OCI-LY3 (cell line): ENCODE measurements at regions not wholly inside any gene's neighbourhood (a gene's known extent, or its start where the extent isn't known, plus 50 kb on each side); places are given as distances from the start of the nearest gene placed in this dataset.

Experiments
- H2AFZ ChIP-seq: fragments of 200-600, 300-600 bp; shearing (Covaris generic); 2 replicates; pipeline ENCODE4 v1.6.0; 2014; ENCODE audit warnings: antibody characterized with exemption, low read depth, low read length
- H3K27ac ChIP-seq: fragments of 200-600, 300-600 bp; sonication (generic); 2 replicates; pipeline ENCODE4 v1.5.1; 2014; ENCODE audit warnings: mild to moderate bottlenecking, low read length, moderate library complexity, mixed read lengths
- H3K27me3 ChIP-seq: fragments of 200-600, 300-600 bp; sonication (generic); 2 replicates; pipeline ENCODE4 v1.6.1; 2014; ENCODE audit warnings: low read depth, low read length, mixed read lengths
- H3K36me3 ChIP-seq: fragments of 200-600, 300-600 bp; sonication (generic); replicated peaks from 2 replicates; pipeline ENCODE3; 2014; ENCODE audit warnings: low read depth, low read length, mixed read lengths
- H3K4me1 ChIP-seq: fragments of 300-600, 200-600 bp; sonication (generic); 2 replicates; pipeline ENCODE4 v1.6.1; 2014; ENCODE audit warnings: low read length, mixed read lengths
- H3K4me2 ChIP-seq: fragments of 200-600, 300-600 bp; sonication (generic); 2 replicates; pipeline ENCODE4 v1.6.1; 2014; ENCODE audit warnings: low read length, mixed read lengths
- H3K4me3 ChIP-seq: fragments of 300-600, 200-600 bp; sonication (generic); 2 replicates; pipeline ENCODE4 v1.5.1; 2014; ENCODE audit warnings: antibody characterized with exemption, mild to moderate bottlenecking, low read length, moderate library complexity
- H3K79me2 ChIP-seq: fragments of 300-600, 200-600 bp; shearing (Covaris generic); 2 replicates; pipeline ENCODE4 v1.6.1; 2014; ENCODE audit warnings: mild to moderate bottlenecking, low read length, mixed read lengths
- H3K9ac ChIP-seq: fragments of 300-600, 200-600 bp; shearing (Covaris generic); 2 replicates; pipeline ENCODE4 v1.6.0; 2014; ENCODE audit warnings: mild to moderate bottlenecking, low read length, moderate library complexity
- H3K9me3 ChIP-seq: fragments of 200-600, 300-600 bp; shearing (Covaris generic); 2 replicates; pipeline ENCODE4 v1.6.1; 2014; ENCODE audit warnings: low read length, mixed read lengths; ENCODE audit not compliant: insufficient read depth
- H4K20me1 ChIP-seq: fragments of 200-600, 300-600 bp; sonication (generic); 2 replicates; pipeline ENCODE4 v1.6.1; 2016; ENCODE audit warnings: low read length, mixed read lengths; ENCODE audit not compliant: insufficient read depth
- EZH2phosphoT487 ChIP-seq: fragments of 200-600 bp; shearing (Covaris generic); IDR thresholded peaks from 2 replicates; pipeline ENCODE4 v1.6.1; 2018; ENCODE audit warnings: antibody characterized with exemption, mixed run types, low read depth
- TF ChIP-seq, protein P1 (sequence below): fragments of 200-600, 300-600 bp; sonication (generic); IDR thresholded peaks from 2 replicates; pipeline ENCODE4 v1.5.1; 2014; ENCODE audit warnings: antibody characterized with exemption, low read length, low read depth

DNA sequence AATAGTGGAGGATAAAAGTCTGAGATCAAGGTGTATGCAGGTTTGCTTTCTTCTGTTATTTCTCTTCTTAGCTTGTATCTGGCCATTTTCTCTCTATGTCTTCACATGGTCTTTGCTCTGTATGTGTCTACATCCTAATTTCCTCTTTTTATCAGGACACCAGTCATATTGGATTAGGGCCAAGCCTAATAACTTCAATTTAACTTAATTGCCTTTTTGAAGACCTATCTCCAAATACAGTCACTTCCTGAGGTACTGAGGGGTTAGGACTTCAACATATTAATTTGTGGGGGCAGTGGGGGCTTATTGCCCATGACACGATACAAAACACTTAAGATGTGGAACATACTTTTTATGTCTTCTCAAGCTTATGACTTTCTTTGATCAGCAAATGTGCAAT is 632.9 kb upstream of the CELF4 start:
- no peak overlapping the region for H3K4me2 ChIP-seq
- no peak overlapping the region for H2AFZ ChIP-seq
- no peaks in the 10 kb centered on the region for H4K20me1 ChIP-seq
- no peaks in the 10 kb centered on the region for H3K36me3 ChIP-seq
- no peaks in the 10 kb centered on the region for H3K27me3 ChIP-seq
- H3K4me1 ChIP-seq = no peaks in the 10 kb centered on the region
- no peak overlapping the region for H3K4me3 ChIP-seq
- no peak overlapping the region for H3K27ac ChIP-seq
- no peak overlapping the region for H3K9ac ChIP-seq
- TF ChIP-seq EZH2phosphoT487 = no peak
- TF ChIP-seq, protein P1, sequence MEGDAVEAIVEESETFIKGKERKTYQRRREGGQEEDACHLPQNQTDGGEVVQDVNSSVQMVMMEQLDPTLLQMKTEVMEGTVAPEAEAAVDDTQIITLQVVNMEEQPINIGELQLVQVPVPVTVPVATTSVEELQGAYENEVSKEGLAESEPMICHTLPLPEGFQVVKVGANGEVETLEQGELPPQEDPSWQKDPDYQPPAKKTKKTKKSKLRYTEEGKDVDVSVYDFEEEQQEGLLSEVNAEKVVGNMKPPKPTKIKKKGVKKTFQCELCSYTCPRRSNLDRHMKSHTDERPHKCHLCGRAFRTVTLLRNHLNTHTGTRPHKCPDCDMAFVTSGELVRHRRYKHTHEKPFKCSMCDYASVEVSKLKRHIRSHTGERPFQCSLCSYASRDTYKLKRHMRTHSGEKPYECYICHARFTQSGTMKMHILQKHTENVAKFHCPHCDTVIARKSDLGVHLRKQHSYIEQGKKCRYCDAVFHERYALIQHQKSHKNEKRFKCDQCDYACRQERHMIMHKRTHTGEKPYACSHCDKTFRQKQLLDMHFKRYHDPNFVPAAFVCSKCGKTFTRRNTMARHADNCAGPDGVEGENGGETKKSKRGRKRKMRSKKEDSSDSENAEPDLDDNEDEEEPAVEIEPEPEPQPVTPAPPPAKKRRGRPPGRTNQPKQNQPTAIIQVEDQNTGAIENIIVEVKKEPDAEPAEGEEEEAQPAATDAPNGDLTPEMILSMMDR = no peak
- no peaks in the 10 kb centered on the region for H3K79me2 ChIP-seq
- H3K9me3 ChIP-seq = no peaks in the 10 kb centered on the region

DNA sequence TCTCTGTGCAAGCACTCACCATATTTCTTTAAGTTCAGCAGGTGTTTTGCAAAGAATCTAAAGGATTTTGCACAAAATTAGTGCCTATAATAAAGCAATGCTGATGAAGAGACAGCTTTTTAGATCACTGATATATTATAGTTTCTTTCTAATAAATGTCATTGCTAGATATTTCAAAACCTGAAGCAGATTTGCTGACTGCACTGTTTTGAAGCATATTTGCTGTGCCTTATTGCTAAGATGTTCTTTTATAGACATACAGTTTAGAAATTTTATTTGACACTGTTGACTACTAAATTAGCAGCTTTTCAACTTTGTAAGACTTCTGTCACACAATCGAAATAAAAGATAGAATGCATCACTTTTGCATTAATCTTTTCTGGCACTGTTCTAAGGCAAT is 620.9 kb upstream of the CELF4 start:
- Histone ChIP-seq H3K27me3 (no peaks in the 10 kb centered on the region), H3K4me2 (no peak overlapping the region), H3K79me2 (no peaks in the 10 kb centered on the region), H3K4me3 (no peak overlapping the region), H3K9me3 (no peaks in the 10 kb centered on the region), H3K9ac (no peak overlapping the region), H4K20me1 (no peaks in the 10 kb centered on the region), H3K36me3 (no peaks in the 10 kb centered on the region), H3K27ac (no peak overlapping the region), H3K4me1 (no peaks in the 10 kb centered on the region), H2AFZ (no peak overlapping the region)
- TF ChIP-seq EZH2phosphoT487 = no peak
- TF ChIP-seq, protein P1 = no peak

DNA sequence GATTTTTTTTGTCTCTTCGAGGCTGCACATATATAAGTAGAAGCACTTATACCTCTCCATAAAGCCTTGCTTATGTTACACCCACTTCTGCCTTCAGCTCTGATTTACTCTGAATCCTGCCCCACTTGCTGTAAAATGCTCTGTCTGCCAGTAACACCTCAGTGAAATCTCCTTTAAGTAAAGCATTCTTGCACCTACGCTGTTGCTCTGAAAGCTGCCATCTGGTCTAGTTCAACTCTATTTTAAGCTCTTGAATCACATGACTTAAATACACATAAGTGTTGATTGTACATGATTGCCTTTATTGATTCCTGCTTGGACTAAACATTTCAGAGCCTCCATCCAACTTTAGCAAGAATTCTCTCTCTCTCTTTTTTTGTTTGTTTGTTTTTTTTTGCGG is 609.0 kb upstream of the CELF4 start:
- Histone ChIP-seq H3K9me3 (no peaks in the 10 kb centered on the region), H3K4me2 (no peak overlapping the region), H3K4me1 (no peaks in the 10 kb centered on the region), H3K27ac (no peak overlapping the region), H3K36me3 (no peaks in the 10 kb centered on the region), H3K9ac (no peak overlapping the region), H3K4me3 (no peak overlapping the region), H3K27me3 (no peaks in the 10 kb centered on the region), H3K79me2 (no peaks in the 10 kb centered on the region), H4K20me1 (no peaks in the 10 kb centered on the region), H2AFZ (peak overlapping the region; percentile 7; the same call in 1 of the 2 replicates)
- TF ChIP-seq, protein P1 = no peak
- no peak for TF ChIP-seq EZH2phosphoT487

DNA sequence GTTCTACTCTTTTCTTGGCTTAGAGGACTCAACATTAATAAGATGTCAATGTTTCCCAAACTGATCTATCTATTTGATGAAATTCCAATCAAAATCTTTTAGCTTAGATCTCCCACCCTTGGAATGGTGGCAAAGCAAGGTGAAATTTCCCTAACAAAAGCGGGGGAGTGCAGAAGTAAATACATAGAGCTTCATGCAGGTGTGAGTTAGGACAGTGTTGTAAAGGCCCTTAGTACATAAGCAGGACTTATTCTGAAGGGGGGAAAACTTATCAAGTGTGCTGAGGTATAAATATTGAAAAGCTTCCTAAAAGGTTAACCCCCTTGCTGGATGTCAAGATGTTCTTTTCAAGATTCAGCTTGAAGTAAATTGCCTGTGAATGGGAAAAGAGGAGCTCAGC is 608.6 kb upstream of the CELF4 start:
- TF ChIP-seq EZH2phosphoT487 = no peak
- TF ChIP-seq, protein P1 = no peak
- Histone ChIP-seq H3K9ac (no peak overlapping the region), H3K79me2 (no peaks in the 10 kb centered on the region), H4K20me1 (no peaks in the 10 kb centered on the region), H3K27me3 (no peaks in the 10 kb centered on the region), H3K4me3 (no peak overlapping the region), H3K4me1 (no peaks in the 10 kb centered on the region), H3K36me3 (no peaks in the 10 kb centered on the region), H2AFZ (0 out of 2 replicates have a peak overlapping the region, but pooled peaks have one; percentile 7), H3K4me2 (no peak overlapping the region), H3K9me3 (no peaks in the 10 kb centered on the region), H3K27ac (no peak overlapping the region)
